Spinal cord (tissue), 9 donors: ENCODE measurements at regions not wholly inside any gene's neighbourhood (a gene's known extent, or its start where the extent isn't known, plus 50 kb on each side); places are given as distances from the start of the nearest gene placed in this dataset.

Source experiments
- DNase-seq, 6 donors: peaks; one replicate each; pipeline versions ENCODE4 v3.0.0 to v3.0.0-alpha.2; 2013 to 2015; ENCODE audit warnings: low spot score in 6 of 6, low read depth in 4 of 6
- H3K27ac ChIP-seq: one replicate; pipeline ENCODE4 v1.5.1; 2013; ENCODE audit warnings: low read depth, low read length, control low read depth
- H3K27me3 ChIP-seq: one replicate; pipeline ENCODE4 v1.6.1; 2013; ENCODE audit warnings: low read length; ENCODE audit not compliant: control insufficient read depth, insufficient read depth
- H3K36me3 ChIP-seq: one replicate; pipeline ENCODE4 v1.6.1; 2013; ENCODE audit warnings: low read length; ENCODE audit not compliant: control insufficient read depth, insufficient read depth
- H3K4me1 ChIP-seq: one replicate; pipeline ENCODE4 v1.6.1; 2013; ENCODE audit warnings: low read length; ENCODE audit not compliant: control insufficient read depth, insufficient read depth
- H3K4me3 ChIP-seq: one replicate; pipeline ENCODE4 v1.5.1; 2013; ENCODE audit warnings: low read depth, low read length, control low read depth
- H3K9me3 ChIP-seq: one replicate; pipeline ENCODE4 v1.6.1; 2013; ENCODE audit warnings: low read length; ENCODE audit not compliant: control insufficient read depth, insufficient read depth
- WGBS: methylation state at CpG from one replicate; pipeline ENCODE4 v1.1.5; 2013; ENCODE audit warnings: missing lambda C conversion rate; ENCODE audit not compliant: insufficient coverage; 5-methylcytosine and 5-hydroxymethylcytosine counted together
- donor health status: healthy.

DNA sequence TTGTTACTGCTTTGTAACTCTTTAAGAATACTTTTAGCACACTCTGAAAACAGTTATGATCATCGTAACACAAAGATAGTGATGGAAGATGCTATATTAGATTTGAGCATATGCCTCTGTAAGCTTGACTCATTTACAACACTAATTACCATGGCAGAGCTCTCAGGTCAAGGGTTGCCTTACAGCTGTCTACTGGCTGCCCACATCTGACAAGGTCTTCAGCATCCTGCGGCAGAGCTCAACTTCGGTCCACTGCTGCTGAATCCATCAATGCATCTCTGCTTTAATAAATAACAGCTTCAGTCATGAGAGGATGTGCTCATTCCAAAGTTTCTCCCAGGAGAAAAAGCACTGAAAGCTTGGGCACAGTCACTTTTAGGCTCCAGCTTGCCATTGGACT, 449.4 kb downstream of the RASEF start:
- Histone ChIP-seq H3K9me3 (no peaks in the 10 kb centered on the region), H3K36me3 (no peaks in the 10 kb centered on the region), H3K4me3 (no peak overlapping the region), H3K27ac (no peak overlapping the region), H3K27me3 (no peaks in the 10 kb centered on the region), H3K4me1 (no peaks in the 10 kb centered on the region)
- WGBS: no CpG with 5 or more reads among the region's 3 CpGs
- DNase-seq: no peak

DNA sequence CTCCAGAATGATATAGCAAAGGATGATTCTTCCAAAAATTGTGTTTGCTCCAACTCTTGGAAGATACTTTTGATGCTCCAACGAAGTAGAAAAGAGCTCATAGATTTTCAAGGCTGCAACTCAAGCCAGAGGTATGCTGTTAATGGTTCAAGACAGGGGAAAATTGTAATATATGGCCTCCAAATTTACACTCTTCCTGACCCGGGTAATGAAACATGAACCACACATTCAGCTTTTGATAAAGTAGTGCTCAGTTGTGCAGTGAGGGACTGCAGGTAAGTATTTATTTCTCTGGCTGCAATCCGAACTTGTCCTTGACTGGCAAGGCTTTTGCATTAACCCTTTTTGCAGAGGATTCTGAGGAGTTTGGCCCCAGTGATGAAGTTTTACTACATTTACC, 446.4 kb downstream of the RASEF start:
- Histone ChIP-seq H3K27me3 (no peaks in the 10 kb centered on the region), H3K4me1 (no peaks in the 10 kb centered on the region), H3K9me3 (no peaks in the 10 kb centered on the region), H3K27ac (no peak overlapping the region), H3K36me3 (no peaks in the 10 kb centered on the region), H3K4me3 (no peak overlapping the region)
- peak in 1 of 6 donors; percentile 10 for DNase-seq
- 89% methylated on average over 1 of the region's 3 CpGs for WGBS

DNA sequence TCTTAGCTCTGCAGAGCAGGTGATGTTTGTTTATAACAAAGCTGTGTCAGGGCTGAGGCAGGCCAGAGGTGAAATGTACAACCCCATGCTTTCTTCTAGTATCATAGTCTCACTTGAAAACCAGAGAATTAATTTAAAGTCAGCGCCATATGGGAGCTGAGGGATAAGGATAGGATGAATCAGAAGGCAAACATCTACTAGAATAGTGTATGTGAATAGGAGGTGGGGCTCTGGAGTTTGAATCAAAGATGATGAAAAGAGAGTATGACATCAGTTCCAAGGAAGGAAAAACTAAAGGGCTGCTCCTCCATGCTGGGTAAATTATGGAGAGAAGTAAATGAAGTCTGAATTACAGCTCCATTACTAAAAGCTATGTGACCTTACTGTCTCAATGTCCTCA, 441.5 kb downstream of the RASEF start:
- Histone ChIP-seq H3K36me3 (no peaks in the 10 kb centered on the region), H3K4me1 (no peaks in the 10 kb centered on the region), H3K4me3 (no peak overlapping the region), H3K27me3 (no peaks in the 10 kb centered on the region), H3K9me3 (no peaks in the 10 kb centered on the region), H3K27ac (no peak overlapping the region)
- DNase-seq: no peak
- WGBS: 75% methylated on average over 1 of the region's 1 CpG

DNA sequence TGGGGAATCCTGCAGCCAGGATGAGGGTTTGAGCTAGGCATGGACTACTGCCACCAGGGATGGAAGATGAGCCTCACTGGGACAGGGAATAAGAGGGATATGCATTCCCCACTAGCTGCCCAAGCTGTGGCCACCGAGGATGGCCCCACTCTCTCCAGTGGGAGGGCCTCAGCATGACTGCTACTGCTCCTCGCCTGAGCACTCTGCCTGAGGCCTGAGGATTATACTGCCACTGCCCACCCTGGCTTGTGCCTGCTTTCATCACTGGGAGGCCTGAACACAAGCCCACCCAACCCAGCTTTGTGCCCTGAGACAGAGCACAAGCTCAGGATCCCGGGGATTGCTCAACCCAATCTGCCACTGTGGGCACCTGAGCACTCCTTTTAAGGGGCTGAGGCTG, 425.6 kb downstream of the RASEF start:
- no peaks in the 10 kb centered on the region for H3K36me3 ChIP-seq
- no peak overlapping the region for H3K27ac ChIP-seq
- H3K27me3 ChIP-seq: no peaks in the 10 kb centered on the region
- no peak for DNase-seq
- 100% methylated on average over 3 of the region's 3 CpGs for WGBS
- no peak overlapping the region for H3K4me3 ChIP-seq
- H3K4me1 ChIP-seq: no peaks in the 10 kb centered on the region
- H3K9me3 ChIP-seq: peaks cover 4% of the 10 kb centered on the region

DNA sequence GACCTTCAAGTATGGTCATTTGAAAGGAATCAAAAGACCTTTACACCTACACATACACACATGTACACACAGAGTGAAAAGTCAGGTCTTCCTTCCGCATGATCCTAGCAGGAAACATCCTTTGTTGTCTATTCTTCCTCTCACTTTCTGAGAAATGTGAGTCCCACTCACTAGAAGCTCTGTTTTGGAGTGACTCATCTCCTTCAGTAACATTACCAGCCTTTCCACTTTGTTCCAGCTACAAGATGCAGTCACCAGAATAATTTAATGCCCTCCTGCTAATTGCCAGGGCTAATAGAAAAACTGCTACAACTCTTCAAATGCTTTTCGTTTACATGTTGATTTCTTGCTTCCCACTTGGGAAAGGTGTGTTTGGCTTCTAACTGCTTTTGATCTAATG, 417.3 kb downstream of the RASEF start:
- H3K4me3 ChIP-seq: no peak overlapping the region
- H3K27ac ChIP-seq: no peak overlapping the region
- H3K27me3 ChIP-seq: no peaks in the 10 kb centered on the region
- peaks cover 2% of the 10 kb centered on the region for H3K9me3 ChIP-seq
- no peaks in the 10 kb centered on the region for H3K36me3 ChIP-seq
- no peaks in the 10 kb centered on the region for H3K4me1 ChIP-seq
- peak in 1 of 6 donors; percentile 7 for DNase-seq
- 60% methylated on average over 1 of the region's 2 CpGs for WGBS

DNA sequence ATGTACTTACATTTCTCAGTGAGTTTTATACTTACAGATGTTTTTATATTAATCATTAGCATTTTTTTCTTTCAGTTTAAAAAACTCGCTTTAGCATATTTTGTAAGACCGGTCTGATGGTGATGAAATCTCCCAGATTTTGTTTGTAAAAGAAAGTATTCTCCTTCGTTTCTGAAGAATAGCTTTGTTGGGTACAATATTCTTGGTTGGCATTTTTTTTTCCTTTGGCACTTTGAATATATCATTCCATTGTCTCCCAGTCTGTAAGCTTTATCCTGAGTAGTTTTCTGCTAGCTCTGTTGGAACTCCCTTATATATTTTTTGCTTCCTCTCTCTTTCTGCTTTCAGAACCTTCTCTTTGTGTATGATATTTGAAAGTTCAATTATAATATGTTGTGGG, 412.6 kb downstream of the RASEF start:
- DNase-seq: no peak
- Histone ChIP-seq H3K36me3 (no peaks in the 10 kb centered on the region), H3K4me3 (no peak overlapping the region), H3K9me3 (peaks cover 3% of the 10 kb centered on the region), H3K4me1 (no peaks in the 10 kb centered on the region), H3K27me3 (no peaks in the 10 kb centered on the region), H3K27ac (no peak overlapping the region)
- no CpG with 5 or more reads among the region's 3 CpGs for WGBS

DNA sequence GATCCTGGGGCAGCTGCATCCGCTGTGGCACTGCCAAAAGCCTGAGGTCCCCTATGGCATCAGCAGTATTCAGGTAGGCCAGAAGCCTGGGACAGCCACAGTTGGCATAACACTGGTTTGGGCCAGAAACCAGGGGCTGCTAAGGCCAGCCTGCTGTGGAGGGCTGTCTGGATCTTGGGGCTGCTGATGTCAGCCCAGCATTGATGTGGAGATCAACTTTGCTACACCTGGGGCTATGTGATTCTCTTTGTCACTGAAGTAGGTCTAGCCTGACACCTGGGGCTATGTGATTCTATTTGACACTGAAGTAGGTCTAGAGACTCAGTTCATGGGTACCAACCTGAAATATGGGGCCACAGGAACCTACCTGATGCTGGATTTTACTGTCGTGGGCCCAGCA, 411.5 kb downstream of the RASEF start:
- Histone ChIP-seq H3K27ac (no peak overlapping the region), H3K27me3 (no peaks in the 10 kb centered on the region), H3K9me3 (peaks cover 3% of the 10 kb centered on the region), H3K4me3 (no peak overlapping the region), H3K4me1 (no peaks in the 10 kb centered on the region), H3K36me3 (no peaks in the 10 kb centered on the region)
- 95% methylated on average over 1 of the region's 2 CpGs for WGBS
- DNase-seq: no peak

DNA sequence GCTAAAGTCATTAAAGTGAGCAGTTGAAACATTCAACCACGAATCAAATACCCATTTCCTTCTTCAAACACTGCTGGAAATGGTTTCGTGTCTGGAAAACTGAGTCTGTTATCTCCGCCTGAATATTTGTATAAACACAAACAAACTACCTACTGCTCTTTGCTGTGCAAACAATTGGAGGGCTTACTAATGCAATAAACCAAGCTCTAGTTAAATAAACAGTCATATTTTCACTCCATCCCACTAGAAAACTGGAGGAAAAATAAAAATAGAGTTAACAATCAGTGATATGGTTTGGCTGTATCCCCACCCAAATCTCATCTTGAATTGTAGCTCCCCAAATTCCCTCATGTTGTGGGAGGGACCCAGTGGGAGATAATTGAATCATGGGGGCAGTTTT, 397.6 kb downstream of the RASEF start:
- peaks cover 5% of the 10 kb centered on the region for H3K4me1 ChIP-seq
- 83% methylated on average over 1 of the region's 3 CpGs for WGBS
- no peak for DNase-seq
- no peak overlapping the region for H3K4me3 ChIP-seq
- no peaks in the 10 kb centered on the region for H3K27me3 ChIP-seq
- no peaks in the 10 kb centered on the region for H3K9me3 ChIP-seq
- no peak overlapping the region for H3K27ac ChIP-seq
- H3K36me3 ChIP-seq: no peaks in the 10 kb centered on the region

DNA sequence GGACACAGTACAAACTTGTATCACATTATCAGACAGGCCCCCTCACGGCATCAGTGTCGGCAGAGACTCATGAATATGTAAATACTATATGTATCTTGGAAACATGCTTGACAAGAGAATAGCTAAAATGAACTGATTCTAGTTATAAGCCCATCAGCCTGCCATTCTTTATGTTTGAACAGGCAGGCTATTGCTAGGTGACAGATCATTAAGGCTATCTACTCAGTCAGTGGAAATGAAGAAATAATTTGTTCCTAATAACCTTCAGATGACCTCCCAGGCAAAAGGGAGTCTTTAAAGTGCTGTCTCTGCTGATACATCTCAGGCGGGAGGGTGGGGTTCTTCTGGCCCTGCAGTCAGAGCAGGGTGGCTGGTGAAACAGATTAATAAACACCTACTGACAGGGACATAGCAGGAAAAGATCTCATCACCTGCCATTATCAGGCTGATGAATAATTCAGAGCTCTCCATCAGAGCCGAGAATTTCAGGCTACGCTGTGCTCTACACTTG, 394.2 kb downstream of the RASEF start:
- H3K27me3 ChIP-seq: no peaks in the 10 kb centered on the region
- no peak overlapping the region for H3K4me3 ChIP-seq
- no peak overlapping the region for H3K27ac ChIP-seq
- 40% methylated on average over 2 of the region's 5 CpGs for WGBS
- H3K36me3 ChIP-seq: no peaks in the 10 kb centered on the region
- DNase-seq: peak in 2 of 6 donors; percentile 9 to 85
- peaks cover 5% of the 10 kb centered on the region for H3K4me1 ChIP-seq
- no peaks in the 10 kb centered on the region for H3K9me3 ChIP-seq

DNA sequence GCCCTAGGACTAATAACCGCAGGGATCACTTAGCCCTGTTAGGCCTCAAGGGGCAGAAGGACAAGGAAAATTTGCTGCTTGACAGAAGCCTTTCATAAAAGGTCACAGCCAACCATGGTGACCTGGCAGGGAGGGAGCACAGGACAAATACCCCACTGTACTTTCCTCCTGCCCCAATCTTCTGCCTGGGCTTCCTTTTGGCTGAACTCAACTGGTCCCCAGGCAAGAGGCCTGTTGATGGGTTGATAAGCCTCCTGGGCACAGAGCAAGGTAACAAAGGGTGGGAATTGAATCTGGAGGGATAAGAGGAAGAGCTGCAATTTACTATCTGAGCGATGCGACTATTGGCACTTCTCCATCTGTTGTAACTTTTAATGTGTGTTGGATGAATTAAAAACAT, 392.9 kb downstream of the RASEF start:
- Histone ChIP-seq H3K4me3 (no peak overlapping the region), H3K27me3 (no peaks in the 10 kb centered on the region), H3K27ac (no peak overlapping the region), H3K9me3 (no peaks in the 10 kb centered on the region), H3K36me3 (no peaks in the 10 kb centered on the region), H3K4me1 (peaks cover 5% of the 10 kb centered on the region)
- no peak for DNase-seq
- WGBS: 91% methylated on average over 3 of the region's 3 CpGs
